Thymus (tissue), 11 donors: ENCODE measurements at regions not wholly inside any gene's neighbourhood (a gene's known extent, or its start where the extent isn't known, plus 50 kb on each side); places are given as distances from the start of the nearest gene placed in this dataset.

Experiments used
- DNase-seq, 9 donors: peaks; one replicate each; pipeline ENCODE4 v3.0.0-alpha.2; 2013; ENCODE audit warnings: low spot score in 9 of 9, low read depth in 6 of 9, missing footprints in 1 of 9
- H3K27ac ChIP-seq, 2 donors: one replicate each; pipeline ENCODE4 v1.5.1; 2013; ENCODE audit warnings: control low read depth in 1 of 2, low read depth in 1 of 2, low read length in 1 of 2, mild to moderate bottlenecking in 1 of 2, moderate library complexity in 1 of 2
- H3K27me3 ChIP-seq, 2 donors: one replicate each; pipeline ENCODE4 v1.5.1; 2013; ENCODE audit warnings: low read length in 1 of 2; ENCODE audit not compliant: control insufficient read depth in 2 of 2, insufficient read depth in 1 of 2
- H3K36me3 ChIP-seq, 2 donors: one replicate each; pipeline ENCODE4 v1.5.1; 2013; ENCODE audit warnings: low read length in 1 of 2, mild to moderate bottlenecking in 1 of 2, moderate library complexity in 1 of 2; ENCODE audit not compliant: control insufficient read depth in 2 of 2, insufficient read depth in 2 of 2
- H3K4me1 ChIP-seq, 2 donors: one replicate each; pipeline ENCODE4 v1.5.1; 2013; ENCODE audit warnings: low read length in 2 of 2; ENCODE audit not compliant: control insufficient read depth in 2 of 2, insufficient read depth in 2 of 2
- H3K4me3 ChIP-seq, 2 donors: one replicate each; pipeline ENCODE4 v1.5.1; 2013; ENCODE audit warnings: low read length in 2 of 2, control low read depth in 1 of 2, mild to moderate bottlenecking in 1 of 2
- H3K9me3 ChIP-seq, 2 donors: one replicate each; pipeline ENCODE4 v1.5.1; 2013; ENCODE audit warnings: low read length in 1 of 2, mild to moderate bottlenecking in 1 of 2; ENCODE audit not compliant: control insufficient read depth in 2 of 2, insufficient read depth in 1 of 2
- WGBS: extraction: QIAGEN DNeasy Blood & Tissue Kit; methylation state at CpG from one replicate; pipeline ENCODE4 v1.1.7; 2013; 5-methylcytosine and 5-hydroxymethylcytosine counted together
- donor health status: healthy.

DNA sequence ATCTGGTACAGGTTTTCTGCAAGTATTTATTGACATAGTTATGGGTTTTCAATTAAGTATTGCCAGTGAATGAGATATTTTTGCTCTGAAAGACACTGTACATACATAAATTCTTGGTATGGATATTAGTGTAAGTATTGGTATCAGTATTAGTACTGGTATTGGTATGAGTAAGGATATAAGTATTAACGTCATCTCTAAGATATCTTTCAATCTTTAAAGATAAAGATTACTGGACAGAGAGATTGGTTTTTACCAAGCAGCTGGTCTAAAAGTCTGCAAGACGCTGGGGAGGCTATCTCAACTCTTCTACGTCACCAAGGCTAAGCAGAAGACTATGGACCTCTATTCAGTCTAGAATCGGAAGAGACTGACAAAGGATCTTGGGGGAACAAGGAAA is 234.5 kb downstream of the NXPE2 start:
- H3K4me1 ChIP-seq: no peaks in the 10 kb centered on the region
- WGBS: 92% methylated on average over 4 of the region's 4 CpGs
- H3K36me3 ChIP-seq: no peaks in the 10 kb centered on the region
- no peak for DNase-seq
- no peak overlapping the region for H3K27ac ChIP-seq
- H3K9me3 ChIP-seq: no peaks in the 10 kb centered on the region
- no peaks in the 10 kb centered on the region for H3K27me3 ChIP-seq
- no peak overlapping the region for H3K4me3 ChIP-seq

DNA sequence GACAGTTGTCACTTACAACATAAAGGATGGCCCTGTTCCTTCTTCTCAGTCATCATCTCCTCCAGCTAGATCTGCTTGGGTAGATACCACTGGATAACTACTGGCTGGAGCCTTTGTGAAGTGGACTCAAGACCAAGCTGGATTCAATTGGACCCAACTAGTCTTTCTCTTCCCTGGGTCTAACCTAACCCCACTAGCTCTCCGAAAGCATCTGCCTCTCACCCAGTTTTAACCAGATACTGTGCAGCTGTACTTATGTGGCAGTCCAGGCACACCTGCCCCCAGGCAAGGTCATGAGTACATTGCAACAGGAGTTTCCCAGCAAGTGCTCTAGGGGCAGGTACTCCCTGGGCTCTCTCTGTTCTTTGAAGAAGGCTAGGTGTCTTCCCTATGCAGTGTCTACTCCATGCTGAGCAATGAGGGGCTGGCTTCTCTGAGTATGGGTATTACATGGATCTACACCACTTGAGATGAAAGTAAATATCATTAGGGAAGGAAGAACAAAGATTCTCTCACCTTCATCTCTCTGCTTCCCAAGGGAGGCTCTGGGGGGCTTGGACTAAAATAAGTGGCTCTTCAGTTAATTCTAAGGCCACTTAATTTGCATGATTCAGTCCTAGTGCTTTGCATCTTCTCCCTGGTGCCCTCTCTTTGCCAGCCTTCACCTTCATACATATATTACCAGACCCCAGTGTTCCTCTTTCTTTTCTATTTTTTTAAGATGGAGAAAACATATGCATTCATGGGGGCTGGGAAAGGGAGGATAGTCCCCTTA is 236.1 kb downstream of the NXPE2 start:
- no peaks in the 10 kb centered on the region for H3K4me1 ChIP-seq
- DNase-seq: no peak
- H3K36me3 ChIP-seq: no peaks in the 10 kb centered on the region
- WGBS: 95% methylated on average over 1 of the region's 1 CpG
- H3K9me3 ChIP-seq: no peaks in the 10 kb centered on the region
- no peak overlapping the region for H3K4me3 ChIP-seq
- H3K27ac ChIP-seq: no peak overlapping the region
- H3K27me3 ChIP-seq: no peaks in the 10 kb centered on the region

- Histone ChIP-seq H3K9me3 (no peaks in the 10 kb centered on the region), H3K4me3 (no peak overlapping the region), H3K27ac (no peak overlapping the region), H3K36me3 (no peaks in the 10 kb centered on the region), H3K27me3 (no peaks in the 10 kb centered on the region), H3K4me1 (no peaks in the 10 kb centered on the region)
- 91% methylated on average over 13 of the region's 13 CpGs for WGBS
- no peak for DNase-seq
These were observed 237.8 kb downstream of the NXPE2 start for GRCh38 chr11:114915871-114916805.

DNA sequence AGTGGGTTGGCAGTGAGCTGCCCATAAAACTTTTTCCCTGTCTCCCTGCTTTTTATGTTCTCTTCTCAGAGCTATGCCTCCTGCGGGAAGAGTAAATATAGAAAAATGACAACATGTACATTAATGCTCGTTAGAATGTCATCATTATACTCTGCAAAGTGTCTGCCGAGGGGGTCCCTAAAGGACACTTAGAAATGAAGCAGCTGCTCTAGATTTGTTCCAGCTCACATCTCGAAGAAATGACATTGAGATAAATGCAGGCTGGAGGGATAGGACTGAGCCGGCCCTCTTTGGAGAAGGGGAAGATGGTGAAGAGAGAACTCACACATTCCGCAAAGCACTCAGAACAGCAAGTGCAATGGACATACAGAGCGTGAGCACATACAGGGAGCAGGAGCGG is 240.0 kb downstream of the NXPE2 start:
- DNase-seq: no peak

DNA sequence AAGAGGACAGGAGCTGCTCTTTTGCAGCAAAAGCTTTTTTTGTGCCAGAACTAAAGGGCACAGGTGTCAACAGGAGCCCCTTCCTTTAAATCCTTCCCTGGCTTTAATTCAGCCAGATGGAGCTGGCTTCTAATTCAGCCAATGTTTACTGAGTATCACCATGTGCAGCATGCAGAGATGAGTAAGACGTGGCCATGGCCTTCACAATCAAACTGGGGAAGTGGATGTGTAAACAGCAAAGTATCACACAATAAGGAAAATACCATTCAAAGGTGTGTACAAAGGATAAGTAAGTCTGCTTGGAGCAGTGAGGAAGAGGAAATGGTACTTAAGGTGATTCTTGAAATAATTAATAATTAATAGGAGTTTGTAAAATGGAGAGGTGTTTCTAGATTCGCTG is 243.4 kb downstream of the NXPE2 start:
- H3K27me3 ChIP-seq: no peaks in the 10 kb centered on the region
- WGBS: 71% methylated on average over 2 of the region's 2 CpGs
- no peak overlapping the region for H3K4me3 ChIP-seq

More for the DNA sequence above, 240.0 kb downstream of the NXPE2 start:
- Histone ChIP-seq H3K27me3 (no peaks in the 10 kb centered on the region), H3K9me3 (no peaks in the 10 kb centered on the region), H3K4me3 (no peak overlapping the region), H3K36me3 (no peaks in the 10 kb centered on the region), H3K4me1 (no peaks in the 10 kb centered on the region), H3K27ac (no peak overlapping the region)
- WGBS: 94% methylated on average over 8 of the region's 8 CpGs

GRCh38 chr11:114924042-114924441 is 245.7 kb downstream of the NXPE2 start:
- Histone ChIP-seq H3K27me3 (no peaks in the 10 kb centered on the region), H3K36me3 (no peaks in the 10 kb centered on the region), H3K9me3 (no peaks in the 10 kb centered on the region), H3K4me3 (no peak overlapping the region), H3K4me1 (no peaks in the 10 kb centered on the region), H3K27ac (no peak overlapping the region)
- no peak for DNase-seq

More for the DNA sequence above, 243.4 kb downstream of the NXPE2 start:
- Histone ChIP-seq H3K36me3 (no peaks in the 10 kb centered on the region), H3K9me3 (no peaks in the 10 kb centered on the region), H3K27ac (no peak overlapping the region), H3K4me1 (no peaks in the 10 kb centered on the region)
- DNase-seq: no peak

- Histone ChIP-seq H3K4me1 (no peaks in the 10 kb centered on the region), H3K27me3 (no peaks in the 10 kb centered on the region), H3K9me3 (no peaks in the 10 kb centered on the region), H3K27ac (no peak overlapping the region), H3K4me3 (no peak overlapping the region), H3K36me3 (no peaks in the 10 kb centered on the region)
- no peak for DNase-seq
- 86% methylated on average over 2 of the region's 2 CpGs for WGBS
These were observed 247.3 kb downstream of the NXPE2 start for GRCh38 chr11:114925591-114925990.

DNA sequence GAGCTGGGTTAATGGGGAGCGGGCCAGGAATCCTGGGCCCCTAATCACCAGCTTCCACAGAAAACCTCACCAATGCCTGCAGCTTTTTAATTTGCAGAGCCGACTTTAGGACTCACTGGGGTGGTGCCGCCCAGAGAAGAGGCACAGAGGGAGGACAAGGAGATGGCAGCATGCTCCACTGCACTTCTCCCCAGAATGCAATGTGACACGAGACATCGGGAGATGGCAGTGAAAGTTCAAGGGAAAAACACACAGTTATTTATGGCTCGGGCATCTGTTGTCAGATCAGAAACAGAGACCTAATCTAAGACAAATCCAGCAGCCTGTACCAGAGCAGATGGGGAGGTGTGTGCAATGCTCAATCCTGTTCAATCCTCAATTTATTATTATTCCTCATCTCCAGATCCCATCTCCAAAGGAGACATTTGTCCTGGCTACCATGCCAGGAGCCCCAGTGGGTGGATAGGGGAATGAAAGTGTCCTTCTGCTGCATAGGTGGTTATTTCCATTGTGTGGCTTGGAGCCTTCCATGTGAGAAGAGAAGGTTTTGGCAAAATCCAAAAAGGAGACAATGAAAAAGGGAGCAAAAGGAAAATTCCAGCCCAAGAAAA is 250.0 kb downstream of the NXPE2 start:
- Histone ChIP-seq H3K4me1 (no peaks in the 10 kb centered on the region), H3K36me3 (no peaks in the 10 kb centered on the region), H3K27ac (no peak overlapping the region), H3K4me3 (no peak overlapping the region), H3K9me3 (no peaks in the 10 kb centered on the region), H3K27me3 (no peaks in the 10 kb centered on the region)
- WGBS: 89% methylated on average over 6 of the region's 6 CpGs
- no peak for DNase-seq
